ENCODE measurements at regions not wholly inside any gene's neighbourhood (a gene's known extent, or its start where the extent isn't known, plus 50 kb on each side); places are given as distances from the start of the nearest gene placed in this dataset.
"Not testable (repeated sequence)": the region's sequence is repeated elsewhere in the genome, so short reads cannot be mapped to it uniquely, and the experiment has no call there.

- TF ChIP-seq, protein P1, sequence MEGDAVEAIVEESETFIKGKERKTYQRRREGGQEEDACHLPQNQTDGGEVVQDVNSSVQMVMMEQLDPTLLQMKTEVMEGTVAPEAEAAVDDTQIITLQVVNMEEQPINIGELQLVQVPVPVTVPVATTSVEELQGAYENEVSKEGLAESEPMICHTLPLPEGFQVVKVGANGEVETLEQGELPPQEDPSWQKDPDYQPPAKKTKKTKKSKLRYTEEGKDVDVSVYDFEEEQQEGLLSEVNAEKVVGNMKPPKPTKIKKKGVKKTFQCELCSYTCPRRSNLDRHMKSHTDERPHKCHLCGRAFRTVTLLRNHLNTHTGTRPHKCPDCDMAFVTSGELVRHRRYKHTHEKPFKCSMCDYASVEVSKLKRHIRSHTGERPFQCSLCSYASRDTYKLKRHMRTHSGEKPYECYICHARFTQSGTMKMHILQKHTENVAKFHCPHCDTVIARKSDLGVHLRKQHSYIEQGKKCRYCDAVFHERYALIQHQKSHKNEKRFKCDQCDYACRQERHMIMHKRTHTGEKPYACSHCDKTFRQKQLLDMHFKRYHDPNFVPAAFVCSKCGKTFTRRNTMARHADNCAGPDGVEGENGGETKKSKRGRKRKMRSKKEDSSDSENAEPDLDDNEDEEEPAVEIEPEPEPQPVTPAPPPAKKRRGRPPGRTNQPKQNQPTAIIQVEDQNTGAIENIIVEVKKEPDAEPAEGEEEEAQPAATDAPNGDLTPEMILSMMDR (IDR thresholded peaks at IDR 0.05; ENCODE audit: extremely low read depth, low read depth, low read length), result no peak
- Histone ChIP-seq H3K9me3 (ENCODE audit: low read depth, low read length) (no peaks in the 10 kb centered on the region), H3K4me3 (ENCODE audit: insufficient read depth, low read length) (no peak overlapping the region), H2AFZ (ENCODE audit: low read length) (no peak overlapping the region), H3K36me3 (ENCODE audit: insufficient read depth, low read length) (no peaks in the 10 kb centered on the region), H3K79me2 (ENCODE audit: insufficient read depth, low read length) (no peaks in the 10 kb centered on the region), H3K4me2 (ENCODE audit: insufficient read depth, low read length) (no peak overlapping the region), H4K20me1 (ENCODE audit: insufficient read depth, low read length) (no peaks in the 10 kb centered on the region), H3K4me1 (ENCODE audit: insufficient read depth, low read length) (no peaks in the 10 kb centered on the region), H3K27me3 (ENCODE audit: insufficient read depth, low read length) (no peaks in the 10 kb centered on the region), H3K27ac (ENCODE audit: low read depth, low read length) (no peak overlapping the region)
- no peak for DNase-seq (ENCODE audit: insufficient read length, low spot score, missing footprints)
These were observed 207.5 kb upstream of the SRD5A2 start for GRCh38 chr2:31788273-31788672.

DNA sequence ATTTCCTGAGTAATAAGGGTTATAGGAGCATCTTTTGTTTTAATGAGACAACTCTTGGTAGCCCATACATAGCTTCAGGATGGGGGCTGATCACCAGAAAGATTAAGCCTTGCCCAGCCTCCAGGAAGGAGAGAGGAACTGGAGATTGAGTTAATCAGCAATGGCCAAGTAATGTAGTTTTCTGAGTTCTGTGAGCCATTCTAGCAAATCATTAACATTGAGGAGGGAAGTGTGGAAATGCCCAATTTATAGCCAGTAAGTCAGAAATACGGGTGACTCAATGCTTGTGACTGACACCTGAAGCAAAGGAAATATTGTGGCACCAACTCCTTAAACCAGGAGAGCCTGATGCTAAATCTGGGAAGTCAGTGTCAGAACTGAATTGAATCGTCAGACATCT, 205.1 kb upstream of the SRD5A2 start:
- Histone ChIP-seq H3K36me3 (ENCODE audit: insufficient read depth, low read length) (no peaks in the 10 kb centered on the region), H3K27me3 (ENCODE audit: insufficient read depth, low read length) (no peaks in the 10 kb centered on the region), H3K9me3 (ENCODE audit: low read depth, low read length) (no peaks in the 10 kb centered on the region), H3K79me2 (ENCODE audit: insufficient read depth, low read length) (no peaks in the 10 kb centered on the region), H3K27ac (ENCODE audit: low read depth, low read length) (no peak overlapping the region), H2AFZ (ENCODE audit: low read length) (no peak overlapping the region), H3K4me2 (ENCODE audit: insufficient read depth, low read length) (no peak overlapping the region), H3K4me3 (ENCODE audit: insufficient read depth, low read length) (no peak overlapping the region), H3K4me1 (ENCODE audit: insufficient read depth, low read length) (no peaks in the 10 kb centered on the region), H4K20me1 (ENCODE audit: insufficient read depth, low read length) (no peaks in the 10 kb centered on the region)
- DNase-seq (ENCODE audit: insufficient read length, low spot score, missing footprints), result no peak
- TF ChIP-seq, protein P1 (IDR thresholded peaks at IDR 0.05; ENCODE audit: extremely low read depth, low read depth, low read length), result no peak

GRCh38 chr2:31784868-31785267, 204.1 kb upstream of the SRD5A2 start:
- no peak overlapping the region for H2AFZ ChIP-seq (ENCODE audit: low read length)
- H3K27ac ChIP-seq (ENCODE audit: low read depth, low read length), result no peak overlapping the region
- TF ChIP-seq, protein P1 (IDR thresholded peaks at IDR 0.05; ENCODE audit: extremely low read depth, low read depth, low read length), result no peak
- H3K79me2 ChIP-seq (ENCODE audit: insufficient read depth, low read length), result no peaks in the 10 kb centered on the region
- DNase-seq (ENCODE audit: insufficient read length, low spot score, missing footprints), result no peak
- H3K9me3 ChIP-seq (ENCODE audit: low read depth, low read length), result no peaks in the 10 kb centered on the region
- no peak overlapping the region for H3K4me2 ChIP-seq (ENCODE audit: insufficient read depth, low read length)
- no peaks in the 10 kb centered on the region for H3K36me3 ChIP-seq (ENCODE audit: insufficient read depth, low read length)
- no peaks in the 10 kb centered on the region for H4K20me1 ChIP-seq (ENCODE audit: insufficient read depth, low read length)
- H3K4me3 ChIP-seq (ENCODE audit: insufficient read depth, low read length), result no peak overlapping the region
- H3K27me3 ChIP-seq (ENCODE audit: insufficient read depth, low read length), result no peaks in the 10 kb centered on the region
- no peaks in the 10 kb centered on the region for H3K4me1 ChIP-seq (ENCODE audit: insufficient read depth, low read length)

GRCh38 chr2:31783446-31784091, 202.8 kb upstream of the SRD5A2 start:
- H3K9me3 ChIP-seq (ENCODE audit: low read depth, low read length), result not testable (repeated sequence)

More at GRCh38 chr2:31783446-31784091, 202.8 kb upstream of the SRD5A2 start:
- H3K27me3 ChIP-seq (ENCODE audit: insufficient read depth, low read length); H3K4me1 ChIP-seq (ENCODE audit: insufficient read depth, low read length); H3K27ac ChIP-seq (ENCODE audit: low read depth, low read length); DNase-seq (ENCODE audit: insufficient read length, low spot score, missing footprints); H2AFZ ChIP-seq (ENCODE audit: low read length); H3K36me3 ChIP-seq (ENCODE audit: insufficient read depth, low read length); H3K79me2 ChIP-seq (ENCODE audit: insufficient read depth, low read length); H3K4me3 ChIP-seq (ENCODE audit: insufficient read depth, low read length); H4K20me1 ChIP-seq (ENCODE audit: insufficient read depth, low read length); H3K4me2 ChIP-seq (ENCODE audit: insufficient read depth, low read length): not testable (repeated sequence)

Data from osteoblast (primary cell).